Activated CD8-positive, alpha-beta T cell treated with anti-CD3 and anti-CD28 coated beads for 36 hours (primary cell): ENCODE measurements at regions not wholly inside any gene's neighbourhood (a gene's known extent, or its start where the extent isn't known, plus 50 kb on each side); places are given as distances from the start of the nearest gene placed in this dataset.

ENCODE experiments used
- ATAC-seq: fragments of 200-7000 bp; cut with Tn5 transposase; one replicate; pipeline ENCODE4 v1.10.0; 2021; ENCODE audit warnings: mild to moderate bottlenecking, moderate library complexity
- CTCF ChIA-PET: fragments of 350-600 bp; sonication (Branson Sonifier 250); formaldehyde crosslinking; loops from one replicate; lab custom pipeline; 2021; ENCODE audit warnings: antibody characterized with exemption; lab: Charles Lee
- POLR2A ChIA-PET: fragments of 350-600 bp; sonication (Branson Sonifier 250); formaldehyde crosslinking; loops from one replicate; lab custom pipeline; 2021; ENCODE audit warnings: antibody characterized with exemption; lab: Charles Lee
- DNase-seq: peaks from one replicate; pipeline ENCODE4 v3.0.0-alpha.2; 2020
- H3K27ac Mint-ChIP-seq: one replicate; pipeline ENCODE4 v1.8.0; 2021; ENCODE audit warnings: mild to moderate bottlenecking, mixed read lengths
- H3K27me3 Mint-ChIP-seq: one replicate; pipeline ENCODE4 v1.8.0; 2021; ENCODE audit warnings: mixed read lengths
- H3K36me3 Mint-ChIP-seq: one replicate; pipeline ENCODE4 v1.8.0; 2021; ENCODE audit warnings: low read depth, mixed read lengths
- H3K4me1 Mint-ChIP-seq: one replicate; pipeline ENCODE4 v1.8.0; 2021; ENCODE audit warnings: low read depth, mixed read lengths
- H3K4me3 Mint-ChIP-seq: one replicate; pipeline ENCODE4 v1.8.0; 2021; ENCODE audit warnings: mild to moderate bottlenecking, moderate library complexity, mixed read lengths
- H3K9me3 Mint-ChIP-seq: one replicate; pipeline ENCODE4 v1.8.0; 2021; ENCODE audit warnings: mixed read lengths
- CTCF ChIP-seq: fragments of 200-600 bp; IDR thresholded peaks from one replicate; pipeline ENCODE4 v1.8.0; 2022; ENCODE audit warnings: antibody characterized with exemption, mild to moderate bottlenecking
- intact Hi-C: fragments of 100-400 bp; cut with micrococcal nuclease; formaldehyde crosslinking; loops from one replicate; pipeline ENCODE4 v1.10.0; 2022

GRCh38 chr4:136558940-136559494 is 973.3 kb downstream of the PCDH18 start:
- DNase-seq (no peak), ATAC-seq (no peak)
- POLR2A ChIA-PET = no interaction called here
- no peaks in the 10 kb centered on the region for H3K27me3 Mint-ChIP-seq
- peaks cover 3% of the 10 kb centered on the region for H3K9me3 Mint-ChIP-seq
- CTCF ChIA-PET = no interaction called here
- intact Hi-C loops = no loop called here
- no peaks in the 10 kb centered on the region for H3K4me1 Mint-ChIP-seq
- H3K27ac Mint-ChIP-seq = no peak overlapping the region
- H3K4me3 Mint-ChIP-seq = no peak overlapping the region
- H3K36me3 Mint-ChIP-seq = no peaks in the 10 kb centered on the region
- no peak for TF ChIP-seq CTCF

GRCh38 chr4:136557396-136557795 is 974.9 kb downstream of the PCDH18 start:
- TF ChIP-seq CTCF = no peak
- ATAC-seq = no peak
- no peak for DNase-seq
- H3K4me3 Mint-ChIP-seq = no peak overlapping the region
- ChIA-PET POLR2A (no interaction called here), CTCF (interaction anchor here (0.6 kb wide), 1 partner anchor 9 kb away, joined by 3 read pairs; no protein-coding TSS in a partner anchor)
- no peaks in the 10 kb centered on the region for H3K27me3 Mint-ChIP-seq
- H3K9me3 Mint-ChIP-seq = peaks cover 5% of the 10 kb centered on the region
- intact Hi-C loops = no loop called here
- H3K4me1 Mint-ChIP-seq = no peaks in the 10 kb centered on the region
- no peaks in the 10 kb centered on the region for H3K36me3 Mint-ChIP-seq
- no peak overlapping the region for H3K27ac Mint-ChIP-seq

- Mint-ChIP-seq H3K27ac (no peak overlapping the region), H3K4me1 (no peaks in the 10 kb centered on the region), H3K4me3 (no peak overlapping the region), H3K9me3 (peaks cover 5% of the 10 kb centered on the region), H3K27me3 (no peaks in the 10 kb centered on the region), H3K36me3 (no peaks in the 10 kb centered on the region)
- no peak for DNase-seq
- no peak for TF ChIP-seq CTCF
- ChIA-PET CTCF (interaction anchor here (1.0 kb wide), 1 partner anchor 13 kb away, joined by 3 read pairs; no protein-coding TSS in a partner anchor), POLR2A (no interaction called here)
- ATAC-seq = no peak
- intact Hi-C loops = no loop called here
Observed at GRCh38 chr4:136554033-136554432, 978.3 kb downstream of the PCDH18 start.

GRCh38 chr4:136551753-136552152 is 980.5 kb downstream of the PCDH18 start:
- intact Hi-C loops = no loop called here
- DNase-seq (no peak), ATAC-seq (no peak)
- H3K4me1 Mint-ChIP-seq = no peaks in the 10 kb centered on the region
- peaks cover 5% of the 10 kb centered on the region for H3K9me3 Mint-ChIP-seq
- no peak for TF ChIP-seq CTCF
- POLR2A ChIA-PET = interaction anchor here (0.7 kb wide), 1 partner anchor 16 kb away, joined by 3 read pairs; no protein-coding TSS in a partner anchor
- H3K27ac Mint-ChIP-seq = no peak overlapping the region
- H3K4me3 Mint-ChIP-seq = no peak overlapping the region
- no peaks in the 10 kb centered on the region for H3K27me3 Mint-ChIP-seq
- no peaks in the 10 kb centered on the region for H3K36me3 Mint-ChIP-seq
- CTCF ChIA-PET = no interaction called here

- Mint-ChIP-seq H3K27me3 (no peaks in the 10 kb centered on the region), H3K27ac (no peak overlapping the region), H3K4me3 (no peak overlapping the region), H3K36me3 (no peaks in the 10 kb centered on the region), H3K9me3 (no peaks in the 10 kb centered on the region), H3K4me1 (no peaks in the 10 kb centered on the region)
- DNase-seq (no peak), ATAC-seq (no peak)
- CTCF ChIA-PET = interaction anchor here (1.0 kb wide), 1 partner anchor 13 kb away, joined by 3 read pairs; no protein-coding TSS in a partner anchor
- POLR2A ChIA-PET = no interaction called here
- TF ChIP-seq CTCF = no peak
- intact Hi-C loops = no loop called here
Observed at GRCh38 chr4:136540747-136541146, 991.5 kb downstream of the PCDH18 start.
